ENCODE measurements at regions not wholly inside any gene's neighbourhood (a gene's known extent, or its start where the extent isn't known, plus 50 kb on each side); places are given as distances from the start of the nearest gene placed in this dataset.

- no peak for TF ChIP-seq POLR2A (IDR thresholded peaks at IDR 0.05; ENCODE audit: borderline replicate concordance, extremely low read depth, insufficient read depth, insufficient read length)
- no peak for TF ChIP-seq POLR2AphosphoS5 (IDR thresholded peaks at IDR 0.05; ENCODE audit: low read depth, low read length)
- TF ChIP-seq CTCF (IDR thresholded peaks at IDR 0.05 in 2 of 3, conservative IDR thresholded peaks at IDR 0.05 in 1 of 3; ENCODE audit: borderline replicate concordance in 1 of 3, insufficient read depth in 1 of 3, low read depth in 2 of 3, low read length in 2 of 3): no peak
- no peak for TF ChIP-seq ATF3 (IDR thresholded peaks at IDR 0.05)
- no peak for TF ChIP-seq MAX (IDR thresholded peaks at IDR 0.05)
Measured at GRCh38 chr16:7148606-7149005, 184.0 kb upstream of the RBFOX1 start.
